GM18520 (cell line): ENCODE measurements at regions not wholly inside any gene's neighbourhood (a gene's known extent, or its start where the extent isn't known, plus 50 kb on each side); places are given as distances from the start of the nearest gene placed in this dataset.
A peak's percentile ranks its signal among the peaks of the same experiment; 100 is the strongest.
"Not testable (repeated sequence)": the region's sequence is repeated elsewhere in the genome, so short reads cannot be mapped to it uniquely, and the experiment has no call there.

Experiments used
- ATAC-seq: cut with Tn5 transposase; IDR thresholded peaks from one replicate; pipeline ENCODE4 v1.9.1; 2021; ENCODE audit not compliant: unreplicated experiment

DNA sequence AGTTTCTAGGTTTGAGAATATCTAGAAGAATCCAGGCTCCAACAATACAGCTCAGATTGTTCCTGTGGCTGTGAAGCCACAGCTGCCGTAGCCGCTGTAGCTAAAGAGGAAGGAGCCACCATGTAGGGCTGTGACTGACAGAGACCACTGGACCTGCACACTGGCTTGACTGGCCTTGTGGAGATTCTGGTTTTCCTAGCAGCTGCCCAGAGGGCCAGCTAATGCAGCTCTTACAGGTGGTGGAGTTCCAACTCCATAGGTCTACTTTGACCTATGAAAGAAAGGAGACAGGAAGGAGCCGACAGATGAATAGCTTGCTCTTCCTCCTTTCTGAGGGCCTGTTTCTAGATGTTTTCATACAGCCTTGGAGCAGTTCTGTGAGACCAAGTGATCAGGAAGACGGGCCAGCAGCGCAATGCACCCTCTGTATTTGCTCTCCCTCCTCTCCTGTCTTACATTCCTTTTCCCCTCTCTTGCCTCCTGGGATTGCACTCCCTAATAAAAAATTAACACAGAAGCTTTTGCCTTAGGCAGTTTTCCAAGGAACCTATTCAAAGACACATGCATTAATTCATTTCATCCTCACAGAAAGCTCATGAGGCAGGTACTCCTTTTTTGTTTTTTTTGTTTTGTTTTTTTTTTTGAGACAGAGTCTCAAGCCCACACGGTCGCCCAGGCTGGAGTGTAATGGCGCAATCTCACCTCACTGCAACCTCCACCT lies 51.8 kb upstream of the MYB start:
- peak; percentile 22 for ATAC-seq

GRCh38 chr6:135128268-135128914 lies 52.7 kb upstream of the MYB start:
- peak; percentile 94 for ATAC-seq

- no peak for ATAC-seq
These were observed 54.4 kb upstream of the MYB start for GRCh38 chr6:135126729-135127128.

- ATAC-seq: no peak
These were observed 55.1 kb upstream of the MYB start for GRCh38 chr6:135126034-135126433.

- ATAC-seq: no peak
These were observed 59.7 kb upstream of the MYB start for GRCh38 chr6:135121434-135121833.

- no peak for ATAC-seq
These were observed 62.9 kb upstream of the MYB start for GRCh38 chr6:135118134-135118730.

DNA sequence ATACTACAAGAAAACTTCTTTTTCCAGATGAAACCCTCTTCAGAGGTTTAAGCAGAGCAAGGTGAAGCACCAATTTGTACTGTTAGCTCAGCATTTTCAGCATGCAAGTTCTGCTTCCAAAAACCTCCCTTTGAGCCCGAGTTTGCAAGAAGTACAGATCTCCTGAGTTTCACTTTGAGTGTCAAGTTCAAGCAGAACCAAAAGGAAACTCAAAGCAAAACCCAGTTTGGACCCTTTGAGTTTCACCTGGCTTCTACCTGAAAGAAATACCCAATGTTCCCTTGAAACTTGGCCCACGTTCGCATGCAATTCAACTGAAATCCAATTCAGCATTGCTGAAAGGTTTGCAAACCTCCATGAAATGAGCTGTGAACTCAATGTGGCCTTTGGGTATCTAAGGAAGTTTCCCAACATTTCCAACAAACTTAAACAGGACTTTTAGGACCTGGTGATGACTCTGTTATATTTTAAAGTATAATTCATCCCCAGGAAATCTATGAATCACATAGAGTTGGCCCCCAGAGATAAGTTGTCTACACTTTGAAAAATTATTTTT lies 62.9 kb upstream of the HBS1L start:
- ATAC-seq: no peak

DNA sequence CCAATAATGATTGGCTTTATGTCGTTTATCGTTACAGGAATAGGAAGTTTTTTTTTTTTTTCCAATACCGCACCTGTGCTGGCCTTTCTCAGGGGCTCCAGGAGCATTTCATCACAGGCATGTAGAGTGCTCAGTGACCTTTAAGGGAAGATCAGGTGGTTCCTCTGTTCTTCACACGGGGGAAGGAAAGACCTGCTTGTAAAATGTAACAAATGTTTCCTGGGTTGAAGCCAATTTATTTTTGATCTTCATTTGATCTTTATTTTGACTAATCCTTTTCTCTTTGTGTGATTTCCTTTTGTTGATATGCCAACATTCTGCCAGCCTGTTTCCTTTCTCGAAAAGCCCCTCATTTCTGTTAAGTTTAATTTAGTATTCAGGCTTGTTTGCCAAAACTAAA lies 61.9 kb upstream of the HBS1L start:
- ATAC-seq: no peak

DNA sequence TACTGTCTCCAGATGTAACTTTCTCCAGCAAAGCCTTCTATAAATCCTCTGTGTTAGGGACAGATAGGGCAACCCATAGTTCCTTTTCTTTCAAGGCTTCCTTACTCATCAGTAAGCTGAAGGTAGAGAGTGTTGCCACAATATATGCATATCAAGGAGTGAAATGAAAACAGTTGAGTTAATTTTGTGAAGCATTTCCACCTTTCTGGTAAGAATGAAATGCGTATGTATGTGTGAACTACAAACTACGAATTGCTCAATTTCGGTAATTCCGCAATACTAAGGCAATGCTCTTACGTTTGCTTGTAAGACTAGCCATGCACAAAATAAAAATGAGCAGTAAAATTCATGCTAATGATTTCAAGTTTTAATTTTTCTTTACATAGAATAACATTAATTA lies 61.2 kb upstream of the HBS1L start:
- no peak for ATAC-seq

- ATAC-seq: no peak
These were observed 60.8 kb upstream of the HBS1L start for GRCh38 chr6:135115411-135115810.

DNA sequence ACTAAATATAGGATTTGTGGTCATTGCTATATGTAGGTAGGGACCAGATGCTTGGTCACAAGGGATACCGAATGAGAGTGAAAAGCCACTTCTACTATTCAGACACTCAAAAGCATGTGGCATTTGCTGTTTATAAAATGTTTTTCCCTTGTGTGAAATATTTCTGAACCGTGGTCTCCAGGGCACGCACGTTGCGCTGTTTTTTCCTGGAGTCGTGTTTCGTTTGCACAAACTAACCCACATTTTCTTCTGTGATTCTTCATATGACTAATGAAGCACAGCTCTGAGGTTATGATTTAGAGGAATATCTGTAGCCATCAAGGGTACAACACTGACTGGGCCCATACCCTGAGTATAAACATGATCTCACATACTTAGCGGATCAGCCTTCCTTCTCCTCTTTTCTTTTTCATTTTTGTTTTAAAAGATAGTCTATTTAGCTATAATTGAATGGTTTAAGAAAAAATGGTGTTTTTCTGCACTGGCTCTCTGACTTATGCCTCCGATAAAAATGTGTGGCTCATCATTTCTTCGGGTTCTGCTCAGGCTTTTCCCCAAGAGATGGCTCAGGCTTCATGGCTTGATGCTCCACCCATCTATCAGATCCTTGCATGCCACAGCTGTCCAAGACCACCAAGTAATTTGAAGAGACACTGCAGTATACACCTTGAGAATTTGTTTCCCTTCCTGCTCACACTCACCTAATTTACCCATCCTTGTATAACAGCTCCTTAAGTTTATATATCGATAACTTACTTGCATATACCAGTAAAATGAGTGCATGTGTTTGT lies 59.9 kb upstream of the HBS1L start:
- peak; percentile 47 for ATAC-seq

DNA sequence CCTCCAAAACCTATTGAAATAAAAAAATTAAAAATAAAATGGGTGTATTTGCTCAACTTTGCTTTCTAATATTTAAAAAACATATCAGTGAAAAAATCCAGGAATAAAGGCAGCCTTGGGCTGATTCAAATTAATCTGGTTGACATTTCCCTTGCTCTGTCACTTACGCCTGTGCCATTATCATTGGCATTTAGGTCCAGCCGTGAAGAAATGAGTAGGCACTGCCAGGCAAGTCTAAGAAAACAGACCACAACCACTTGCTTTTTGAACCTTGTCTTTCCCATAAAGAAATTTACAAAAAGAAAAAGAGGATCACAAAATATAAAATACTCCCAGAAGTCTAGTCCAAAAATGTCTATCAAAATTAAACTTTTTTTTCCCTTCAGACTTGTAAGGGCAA lies 59.2 kb upstream of the HBS1L start:
- ATAC-seq: no peak

- ATAC-seq: not testable (repeated sequence)
These were observed 58.3 kb upstream of the HBS1L start for GRCh38 chr6:135112951-135113350.

GRCh38 chr6:135110261-135110781 lies 55.7 kb upstream of the HBS1L start:
- not testable (repeated sequence) for ATAC-seq

DNA sequence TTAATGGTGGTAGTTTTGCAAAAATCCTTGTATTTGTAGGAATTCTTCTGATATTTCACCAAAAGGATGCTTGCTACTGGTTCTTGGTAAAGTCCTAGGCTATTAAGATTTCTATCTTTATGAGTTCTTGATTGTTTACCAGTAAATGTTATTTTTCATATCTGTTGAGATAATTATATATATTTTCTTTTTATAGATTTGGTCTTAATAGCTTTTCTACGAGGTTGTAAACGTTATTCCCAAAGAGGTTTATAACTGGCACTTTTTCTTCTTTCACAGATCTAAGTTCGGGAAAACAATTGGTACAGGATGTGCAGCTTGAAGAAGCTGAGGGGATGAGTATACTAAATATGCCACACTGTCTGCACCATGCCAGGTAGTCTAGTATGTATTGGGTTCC lies 55.1 kb upstream of the HBS1L start:
- ATAC-seq: no peak

DNA sequence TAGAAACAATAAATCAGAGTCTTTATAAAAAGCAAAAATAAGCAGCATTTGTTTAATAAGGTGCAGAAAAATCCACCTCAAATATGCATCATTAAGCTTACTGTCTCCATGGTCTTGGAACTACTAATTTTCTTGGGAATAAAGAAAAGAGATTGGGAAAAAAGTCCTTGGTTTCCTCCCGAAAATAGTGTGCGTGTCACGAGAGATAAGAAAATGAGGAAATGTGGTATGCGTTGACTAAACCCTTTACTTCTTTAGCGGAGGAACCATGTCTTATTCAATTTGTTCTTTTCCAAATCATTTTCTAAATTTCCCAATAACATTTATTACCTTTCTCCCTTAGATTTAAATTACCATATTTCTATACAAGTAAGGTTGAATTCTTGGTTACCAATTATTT lies 54.1 kb upstream of the HBS1L start:
- no peak for ATAC-seq

- no peak for ATAC-seq
These were observed 52.0 kb upstream of the HBS1L start for GRCh38 chr6:135106611-135107010.

DNA sequence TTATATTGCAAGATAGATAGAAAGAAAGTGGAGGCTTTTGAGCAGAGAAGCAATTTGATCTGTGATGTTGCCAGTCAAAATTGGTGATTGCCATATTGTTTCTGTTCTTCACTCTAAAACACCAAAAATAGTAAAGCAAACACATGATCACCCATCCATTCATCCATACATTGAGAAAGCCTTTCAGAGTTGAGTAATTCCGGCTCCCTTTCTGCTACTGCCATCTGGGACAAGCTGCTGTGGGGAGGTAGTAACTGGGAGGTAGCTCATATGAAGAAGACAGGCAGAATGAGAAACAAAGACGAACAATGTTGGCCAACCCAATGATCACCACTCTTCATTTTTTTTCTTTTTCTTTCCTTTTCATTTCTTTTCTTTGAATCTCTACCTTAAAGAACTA lies 51.1 kb upstream of the HBS1L start:
- no peak for ATAC-seq

- no peak for ATAC-seq
These were observed 50.7 kb upstream of the HBS1L start for GRCh38 chr6:135105299-135105698.
